AG04450 (cell line): ENCODE measurements at regions not wholly inside any gene's neighbourhood (a gene's known extent, or its start where the extent isn't known, plus 50 kb on each side); places are given as distances from the start of the nearest gene placed in this dataset.
A peak's percentile ranks its signal among the peaks of the same experiment; 100 is the strongest.

ENCODE experiments used
- CTCF ChIA-PET: fragments of 300-600, 350-600 bp; formaldehyde crosslinking; extraction: SDS; loops from one replicate; lab custom pipeline; 2022; ENCODE audit warnings: antibody characterized with exemption, inconsistent platforms; lab: Charles Lee
- POLR2A ChIA-PET: fragments of 350-600 bp; formaldehyde crosslinking; extraction: SDS; loops from one replicate; lab custom pipeline; 2021; ENCODE audit warnings: antibody characterized with exemption, inconsistent platforms; lab: Yijun Ruan, JAX
- DNase-seq: peaks from one replicate; pipeline ENCODE4 v3.0.0-alpha.2; 2011; ENCODE audit warnings: low read depth, low spot score
- H3K27ac ChIP-seq: one replicate; pipeline ENCODE4 v1.5.1; 2012; ENCODE audit warnings: low read depth, low read length, control low read depth
- H3K27me3 ChIP-seq: one replicate; pipeline ENCODE4 v1.6.0; 2012; ENCODE audit warnings: low read length; ENCODE audit not compliant: control insufficient read depth, insufficient read depth
- H3K4me3 ChIP-seq: 2 replicates; pipeline ENCODE4 v1.5.1; 2011; ENCODE audit warnings: mild to moderate bottlenecking, low read depth, low read length, control low read depth
- H3K9me3 ChIP-seq: 2 replicates; pipeline ENCODE4 v1.5.1; 2012; ENCODE audit warnings: low read length; ENCODE audit not compliant: control insufficient read depth, insufficient read depth
- TF ChIP-seq, protein P1 (sequence below): IDR thresholded peaks from 2 replicates; pipeline ENCODE4 v1.5.1; 2011; ENCODE audit warnings: low read depth, low read length, control low read depth, inconsistent platforms

DNA sequence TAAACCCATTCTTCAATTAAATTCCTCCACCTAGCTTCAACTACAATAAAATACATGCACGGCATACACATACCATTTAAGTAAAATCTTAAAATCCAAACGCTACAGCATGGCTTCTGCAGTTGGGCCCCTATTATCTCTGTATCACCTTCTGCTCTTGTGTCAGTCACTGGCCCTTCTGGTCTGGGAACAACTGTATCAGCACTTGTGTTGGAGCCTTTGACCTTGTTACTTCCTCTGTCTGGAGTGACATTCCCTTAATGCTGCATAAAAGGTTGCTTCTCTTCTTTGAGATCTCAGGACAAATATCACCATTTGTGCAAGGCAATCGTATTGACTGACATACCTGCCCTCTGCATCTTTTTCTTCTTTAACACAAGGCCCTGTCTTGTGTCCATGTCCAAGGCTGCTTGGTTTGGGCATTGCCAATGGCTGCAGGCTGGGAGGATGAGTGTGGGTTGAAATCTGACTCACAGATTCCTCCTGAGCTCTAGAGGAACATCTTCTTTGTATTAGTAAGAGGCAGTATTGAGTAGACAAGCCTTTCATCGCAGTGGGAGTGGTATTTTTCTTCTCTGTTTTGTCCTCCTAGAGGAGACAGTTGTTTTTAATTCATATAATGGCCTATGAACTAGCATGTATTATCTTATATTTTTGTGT lies 267.8 kb upstream of the TRIB2 start:
- TF ChIP-seq, protein P1, sequence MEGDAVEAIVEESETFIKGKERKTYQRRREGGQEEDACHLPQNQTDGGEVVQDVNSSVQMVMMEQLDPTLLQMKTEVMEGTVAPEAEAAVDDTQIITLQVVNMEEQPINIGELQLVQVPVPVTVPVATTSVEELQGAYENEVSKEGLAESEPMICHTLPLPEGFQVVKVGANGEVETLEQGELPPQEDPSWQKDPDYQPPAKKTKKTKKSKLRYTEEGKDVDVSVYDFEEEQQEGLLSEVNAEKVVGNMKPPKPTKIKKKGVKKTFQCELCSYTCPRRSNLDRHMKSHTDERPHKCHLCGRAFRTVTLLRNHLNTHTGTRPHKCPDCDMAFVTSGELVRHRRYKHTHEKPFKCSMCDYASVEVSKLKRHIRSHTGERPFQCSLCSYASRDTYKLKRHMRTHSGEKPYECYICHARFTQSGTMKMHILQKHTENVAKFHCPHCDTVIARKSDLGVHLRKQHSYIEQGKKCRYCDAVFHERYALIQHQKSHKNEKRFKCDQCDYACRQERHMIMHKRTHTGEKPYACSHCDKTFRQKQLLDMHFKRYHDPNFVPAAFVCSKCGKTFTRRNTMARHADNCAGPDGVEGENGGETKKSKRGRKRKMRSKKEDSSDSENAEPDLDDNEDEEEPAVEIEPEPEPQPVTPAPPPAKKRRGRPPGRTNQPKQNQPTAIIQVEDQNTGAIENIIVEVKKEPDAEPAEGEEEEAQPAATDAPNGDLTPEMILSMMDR: no peak

DNA sequence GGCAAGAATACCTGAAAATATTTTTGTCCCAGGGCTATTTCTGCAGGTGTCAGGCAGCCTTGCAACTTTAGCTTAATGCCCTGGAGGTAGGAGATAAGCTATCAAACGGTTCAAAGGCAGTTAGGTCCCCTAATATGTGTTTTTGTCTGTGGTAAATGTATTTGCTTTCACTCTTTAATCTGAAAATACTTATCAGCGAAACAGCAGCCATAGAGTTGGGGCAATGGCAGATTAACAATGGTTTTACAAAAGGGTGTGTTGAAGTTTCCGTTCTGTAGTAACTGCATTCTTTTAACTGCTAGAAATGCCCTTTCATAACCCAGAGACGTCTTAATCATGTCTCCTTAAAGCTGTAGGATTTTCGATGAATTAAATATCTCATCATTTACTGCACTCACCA lies 265.0 kb upstream of the TRIB2 start:
- POLR2A ChIA-PET: interaction anchor here (0.5 to 1.6 kb wide), 6 partner anchors 15 to 265 kb away, joined by 3 to 8 read pairs (median 4); partner anchors contain the start of gene TRIB2

More for the DNA sequence above, 267.8 kb upstream of the TRIB2 start:
- H3K27ac ChIP-seq: no peak overlapping the region
- H3K27me3 ChIP-seq: no peaks in the 10 kb centered on the region
- H3K9me3 ChIP-seq: no peaks in the 10 kb centered on the region
- DNase-seq: no peak
- H3K4me3 ChIP-seq: no peak overlapping the region
- CTCF ChIA-PET: interaction anchor here (1.0 kb wide), 1 partner anchor 558 kb away, joined by 3 read pairs; no protein-coding TSS in a partner anchor
- POLR2A ChIA-PET: no interaction called here

DNA sequence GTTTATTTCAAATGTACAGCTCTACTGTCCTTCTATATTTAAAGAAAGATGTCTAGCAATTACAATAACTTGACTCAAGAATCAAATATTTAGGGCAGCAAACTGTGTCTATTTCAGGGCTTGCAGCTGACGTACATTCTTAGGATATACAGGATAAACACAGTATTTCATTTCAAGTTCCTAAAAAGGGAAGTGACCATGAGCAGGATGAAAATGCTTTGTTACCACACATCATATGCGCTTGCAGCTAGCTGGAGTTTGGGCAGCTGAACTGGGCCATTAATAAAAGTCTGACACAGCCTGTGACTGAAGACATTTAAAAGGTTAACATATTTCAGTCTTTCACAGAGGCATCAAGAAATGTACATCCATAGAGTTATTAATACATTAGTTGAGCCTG lies 264.6 kb upstream of the TRIB2 start:
- no peaks in the 10 kb centered on the region for H3K9me3 ChIP-seq
- peak; percentile 82 for DNase-seq
- TF ChIP-seq, protein P1: no peak
- ChIA-PET CTCF (interaction anchor here (0.6 to 1.4 kb wide), 4 partner anchors 93 to 588 kb away, joined by 3 to 7 read pairs (median 4); no protein-coding TSS in a partner anchor), POLR2A (interaction anchor here (0.6 to 1.6 kb wide), 5 partner anchors 15 to 264 kb away, joined by 3 to 8 read pairs (median 4); partner anchors contain the start of gene TRIB2)
- peak overlapping the region; percentile 13 for H3K27ac ChIP-seq
- H3K27me3 ChIP-seq: no peaks in the 10 kb centered on the region
- peak overlapping the region; percentile 35 for H3K4me3 ChIP-seq

More for the DNA sequence above, 265.0 kb upstream of the TRIB2 start:
- TF ChIP-seq, protein P1: no peak
- H3K4me3 ChIP-seq: peak overlapping the region; percentile 35
- CTCF ChIA-PET: interaction anchor here (0.6 kb wide), 1 partner anchor 264 kb away, joined by 3 read pairs; no protein-coding TSS in a partner anchor
- H3K27ac ChIP-seq: peak overlapping the region; percentile 75
- H3K27me3 ChIP-seq: no peaks in the 10 kb centered on the region
- H3K9me3 ChIP-seq: no peaks in the 10 kb centered on the region
- DNase-seq: no peak

DNA sequence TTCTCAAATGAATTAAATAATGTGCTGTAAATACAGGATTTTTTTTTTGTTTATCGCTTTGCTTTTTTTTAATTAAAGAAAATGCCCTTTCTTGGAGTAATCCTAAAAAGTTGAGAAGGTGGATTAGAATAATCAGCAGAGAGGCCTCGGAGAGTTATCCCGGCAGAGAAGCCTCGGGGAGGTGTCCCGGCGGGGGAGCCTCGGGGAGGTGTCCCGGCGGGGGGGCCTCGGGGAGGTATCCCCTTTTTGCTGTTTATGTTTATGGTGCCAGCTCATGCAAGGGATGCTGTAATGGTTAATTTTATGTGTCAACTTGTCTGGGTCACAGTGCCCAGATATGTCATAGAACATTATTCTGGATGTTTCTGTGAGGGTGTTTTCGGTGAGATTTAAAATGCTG lies 263.0 kb upstream of the TRIB2 start:
- no peak for DNase-seq
- H3K27ac ChIP-seq: no peak overlapping the region
- TF ChIP-seq, protein P1: no peak
- H3K27me3 ChIP-seq: no peaks in the 10 kb centered on the region
- ChIA-PET CTCF (interaction anchor here (0.7 to 1.4 kb wide), 2 partner anchors 88 to 554 kb away, joined by 4 read pairs; no protein-coding TSS in a partner anchor), POLR2A (no interaction called here)
- H3K9me3 ChIP-seq: no peaks in the 10 kb centered on the region
- H3K4me3 ChIP-seq: no peak overlapping the region

DNA sequence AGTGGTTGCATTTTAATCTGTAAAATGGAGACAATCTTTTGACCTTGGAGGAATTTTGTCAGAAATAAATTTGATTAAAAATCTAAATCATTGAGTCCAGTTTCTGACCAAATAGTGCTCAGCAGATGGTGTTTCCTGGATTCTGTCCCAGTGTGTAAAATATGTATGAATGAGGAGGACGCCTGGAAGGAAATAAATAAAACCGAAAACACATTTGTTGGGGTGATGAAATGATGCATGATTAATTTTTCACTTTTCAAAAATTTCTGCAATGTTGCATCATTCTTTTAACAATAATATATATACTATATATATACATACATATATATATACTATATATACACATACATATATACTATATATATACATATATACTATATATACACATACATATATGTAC lies 261.1 kb upstream of the TRIB2 start:
- Histone ChIP-seq H3K4me3 (no peak overlapping the region), H3K9me3 (no peaks in the 10 kb centered on the region), H3K27ac (no peak overlapping the region), H3K27me3 (no peaks in the 10 kb centered on the region)
- POLR2A ChIA-PET: interaction anchor here (0.7 to 1.4 kb wide), 3 partner anchors 27 to 134 kb away, joined by 3 to 5 read pairs (median 4); no protein-coding TSS in a partner anchor
- CTCF ChIA-PET: interaction anchor here (0.7 kb wide), 1 partner anchor 18 kb away, joined by 3 read pairs; no protein-coding TSS in a partner anchor
- DNase-seq: no peak
- TF ChIP-seq, protein P1: no peak
